ENCODE measurements at regions not wholly inside any gene's neighbourhood (a gene's known extent, or its start where the extent isn't known, plus 50 kb on each side); places are given as distances from the start of the nearest gene placed in this dataset.
"Not testable (repeated sequence)": the region's sequence is repeated elsewhere in the genome, so short reads cannot be mapped to it uniquely, and the experiment has no call there.

- FAIRE-seq: not testable (repeated sequence)
These were observed 563.8 kb downstream of the RWDD3 start for GRCh38 chr1:95797761-95798160.

GRCh38 chr1:95806171-95806570 lies 572.2 kb downstream of the RWDD3 start:
- FAIRE-seq: no peak

- FAIRE-seq: no peak
These were observed 575.4 kb downstream of the RWDD3 start for GRCh38 chr1:95809391-95809790.

- FAIRE-seq: no peak
These were observed 581.5 kb downstream of the RWDD3 start for GRCh38 chr1:95815511-95815910.

GRCh38 chr1:95829556-95829955 lies 595.5 kb downstream of the RWDD3 start:
- FAIRE-seq: no peak

- no peak for FAIRE-seq
These were observed 598.4 kb downstream of the RWDD3 start for GRCh38 chr1:95832370-95832769.

- no peak for FAIRE-seq
These were observed 615.4 kb downstream of the RWDD3 start for GRCh38 chr1:95849439-95849838.

GRCh38 chr1:95850165-95850649 lies 616.2 kb downstream of the RWDD3 start:
- no peak for FAIRE-seq

GRCh38 chr1:95850763-95851162 lies 616.8 kb downstream of the RWDD3 start:
- no peak for FAIRE-seq

GRCh38 chr1:95852483-95853070 lies 618.6 kb downstream of the RWDD3 start:
- no peak for FAIRE-seq

GRCh38 chr1:95854457-95854856 lies 620.4 kb downstream of the RWDD3 start:
- no peak for FAIRE-seq

GRCh38 chr1:95863086-95863485 lies 629.1 kb downstream of the RWDD3 start:
- no peak for FAIRE-seq

GRCh38 chr1:95865769-95866168 lies 631.8 kb downstream of the RWDD3 start:
- FAIRE-seq: no peak

- no peak for FAIRE-seq
These were observed 642.3 kb downstream of the RWDD3 start for GRCh38 chr1:95876276-95876675.

GRCh38 chr1:95879498-95880050 lies 645.6 kb downstream of the RWDD3 start:
- no peak for FAIRE-seq

GRCh38 chr1:95888941-95889390 lies 655.0 kb downstream of the RWDD3 start:
- no peak for FAIRE-seq

- FAIRE-seq: no peak
These were observed 655.4 kb downstream of the RWDD3 start for GRCh38 chr1:95889400-95889799.

GRCh38 chr1:95893921-95894320 lies 659.9 kb downstream of the RWDD3 start:
- no peak for FAIRE-seq

- FAIRE-seq: no peak
These were observed 669.0 kb downstream of the RWDD3 start for GRCh38 chr1:95903060-95903459.

GRCh38 chr1:95905818-95906395 lies 671.9 kb downstream of the RWDD3 start:
- no peak for FAIRE-seq

- FAIRE-seq: not testable (repeated sequence)
These were observed 677.7 kb downstream of the RWDD3 start for GRCh38 chr1:95911739-95912138.

GRCh38 chr1:95916616-95917015 lies 682.6 kb downstream of the RWDD3 start:
- no peak for FAIRE-seq

GRCh38 chr1:95924684-95925083 lies 690.7 kb downstream of the RWDD3 start:
- FAIRE-seq: no peak

- FAIRE-seq: no peak
These were observed 692.3 kb downstream of the RWDD3 start for GRCh38 chr1:95926331-95926730.

- no peak for FAIRE-seq
These were observed 693.1 kb downstream of the RWDD3 start for GRCh38 chr1:95927061-95927460.
